IMR-90 (cell line): ENCODE measurements at regions not wholly inside any gene's neighbourhood (a gene's known extent, or its start where the extent isn't known, plus 50 kb on each side); places are given as distances from the start of the nearest gene placed in this dataset.
A peak's percentile ranks its signal among the peaks of the same experiment; 100 is the strongest.

Experiments
- ATAC-seq: fragments of 200-7000 bp; cut with Tn5 transposase; 2 replicates; pipeline ENCODE4 v1.9.1; 2020; ENCODE audit warnings: low read depth, mild to moderate bottlenecking, moderate library complexity
- BruUV-seq: library from RNA; stranded (reverse); fragments of 400-500 nt; replicated peaks from 2 replicates; lab custom pipeline; 2021; lab: Mats Ljungman, UMichigan
- CTCF ChIA-PET: fragments of 300-600 bp; formaldehyde crosslinking; extraction: SDS; loops from one replicate; lab custom pipeline; 2021; ENCODE audit warnings: antibody characterized with exemption; lab: Yijun Ruan, JAX
- POLR2A ChIA-PET: fragments of 300-600 bp; sonication (Branson Sonifier 250); formaldehyde crosslinking; loops from one replicate; lab custom pipeline; 2022; ENCODE audit warnings: antibody characterized with exemption; ENCODE audit not compliant: unreplicated experiment; lab: Charles Lee
- DNase-seq: peaks from one replicate; pipeline ENCODE4 v3.0.0; 2013
- H2AFZ ChIP-seq: replicated peaks from 2 replicates; pipeline ENCODE3; 2013; ENCODE audit warnings: low read length, mild to moderate bottlenecking; ENCODE audit not compliant: poor library complexity
- H2AK5ac ChIP-seq: 2 replicates; pipeline ENCODE4 v1.6.1; 2013; ENCODE audit warnings: low read depth, low read length, inconsistent platforms
- H2AK9ac ChIP-seq: replicated peaks from 2 replicates; pipeline ENCODE3; 2013; ENCODE audit warnings: mild to moderate bottlenecking, low read depth, low read length, moderate library complexity; ENCODE audit not compliant: poor library complexity
- H2BK120ac ChIP-seq: 2 replicates; pipeline ENCODE4 v1.6.1; 2013; ENCODE audit warnings: low read depth, low read length, inconsistent platforms
- H2BK15ac ChIP-seq: 3 replicates; pipeline ENCODE4 v1.6.1; 2013; ENCODE audit warnings: low read depth, low read length, inconsistent platforms
- H2BK20ac ChIP-seq: 2 replicates; pipeline ENCODE4 v1.6.1; 2013; ENCODE audit warnings: low read depth, mild to moderate bottlenecking, inconsistent platforms, low read length, moderate library complexity
- H2BK5ac ChIP-seq: 2 replicates; pipeline ENCODE4 v1.6.1; 2013; ENCODE audit warnings: mild to moderate bottlenecking, low read depth, low read length, inconsistent platforms; ENCODE audit not compliant: poor library complexity, severe bottlenecking
- H3K14ac ChIP-seq: replicated peaks from 2 replicates; pipeline ENCODE4 v1.6.1; 2013; ENCODE audit warnings: low read depth, low read length, inconsistent platforms
- H3K18ac ChIP-seq: 2 replicates; pipeline ENCODE4 v1.6.1; 2013; ENCODE audit warnings: low read depth, low read length, control low read depth
- H3K23ac ChIP-seq: 2 replicates; pipeline ENCODE4 v1.6.1; 2013; ENCODE audit warnings: low read depth, low read length, inconsistent platforms
- H3K27ac ChIP-seq: 2 replicates; pipeline ENCODE4 v1.5.1; 2013; ENCODE audit warnings: mild to moderate bottlenecking, control low read depth, low read length; ENCODE audit not compliant: insufficient read depth
- H3K27me3 ChIP-seq: 2 replicates; pipeline ENCODE4 v1.6.1; 2013; ENCODE audit warnings: low read length; ENCODE audit not compliant: control insufficient read depth, insufficient read depth
- H3K36me3 ChIP-seq: 2 replicates; pipeline ENCODE4 v1.6.1; 2013; ENCODE audit warnings: low read length, mixed read lengths; ENCODE audit not compliant: control insufficient read depth, insufficient read depth
- H3K4ac ChIP-seq: 2 replicates; pipeline ENCODE4 v1.6.1; 2013; ENCODE audit warnings: low read depth, low read length, inconsistent platforms
- H3K4me1 ChIP-seq: 2 replicates; pipeline ENCODE4 v1.6.1; 2013; ENCODE audit warnings: low read length, mixed read lengths; ENCODE audit not compliant: control insufficient read depth, insufficient read depth
- H3K4me2 ChIP-seq: 2 replicates; pipeline ENCODE4 v1.6.1; 2013; ENCODE audit warnings: low read depth, mild to moderate bottlenecking, control low read depth, low read length, moderate library complexity
- H3K4me3 ChIP-seq: 2 replicates; pipeline ENCODE4 v1.5.1; 2013; ENCODE audit warnings: low read depth, mild to moderate bottlenecking, control low read depth, low read length, moderate library complexity; ENCODE audit not compliant: insufficient read depth
- H3K56ac ChIP-seq: 2 replicates; pipeline ENCODE4 v1.6.1; 2013; ENCODE audit warnings: low read length, inconsistent platforms; ENCODE audit not compliant: insufficient read depth; ENCODE audit errors: extremely low read depth
- H3K79me1 ChIP-seq, 2 experiments: 2 replicates each; pipeline ENCODE4 v1.6.1; 2013; ENCODE audit warnings: low read length in 2 of 2, inconsistent platforms in 1 of 2, low read depth in 1 of 2
- H3K9ac ChIP-seq: 2 replicates; pipeline ENCODE4 v1.6.1; 2013; ENCODE audit warnings: low read depth, low read length, control low read depth
- H3K9me1 ChIP-seq: 2 replicates; pipeline ENCODE4 v1.6.1; 2013; ENCODE audit warnings: low read length, inconsistent platforms; ENCODE audit not compliant: insufficient read depth
- H3K9me3 ChIP-seq: 2 replicates; pipeline ENCODE4 v1.6.1; 2013; ENCODE audit warnings: low read length; ENCODE audit not compliant: control insufficient read depth, insufficient read depth
- H4K20me1 ChIP-seq: 2 replicates; pipeline ENCODE4 v1.6.1; 2013; ENCODE audit warnings: low read length, inconsistent platforms; ENCODE audit not compliant: insufficient read depth
- H4K5ac ChIP-seq: 2 replicates; pipeline ENCODE4 v1.6.1; 2013; ENCODE audit warnings: mild to moderate bottlenecking, low read depth, low read length, control low read depth
- H4K8ac ChIP-seq, 2 experiments: 2 replicates each; pipeline ENCODE4 v1.6.1; 2013; ENCODE audit warnings: low read depth in 2 of 2, low read length in 2 of 2, control low read depth in 1 of 2, inconsistent platforms in 1 of 2
- H4K91ac ChIP-seq: 2 replicates; pipeline ENCODE4 v1.6.1; 2013; ENCODE audit warnings: low read depth, low read length, inconsistent platforms; ENCODE audit not compliant: insufficient read depth
- BHLHE40 ChIP-seq: fragments of 150-350 bp; IDR thresholded peaks from 2 replicates; pipeline ENCODE4 v1.6.1; 2016; ENCODE audit warnings: mild to moderate bottlenecking, low read depth, low read length
- MXI1 ChIP-seq: IDR thresholded peaks from 2 replicates; pipeline ENCODE4 v1.6.1; 2012; ENCODE audit warnings: low read depth, mild to moderate bottlenecking, low read length, moderate library complexity, borderline replicate concordance
- WGBS, 2 experiments: methylation state at CpG; one replicate each; pipeline versions ENCODE4 v1.1.5 to v1.1.7; 2013; ENCODE audit warnings: missing lambda C conversion rate in 2 of 2; ENCODE audit not compliant: insufficient read length in 1 of 2; ENCODE audit errors: extremely low coverage in 2 of 2; 5-methylcytosine and 5-hydroxymethylcytosine counted together
- dilution Hi-C: fragments of 300-500 bp; cut with HindIII; formaldehyde crosslinking; loops from one replicate; pipeline ENCODE4 v1.14.3; 2018; ENCODE audit warnings: low sequenced_read_pairs; ENCODE audit not compliant: unreplicated experiment
- in situ Hi-C: fragments of 300-500 bp; cut with MboI; formaldehyde crosslinking; loops from 3 replicates; pipeline ENCODE4 v1.14.3; 2019; ENCODE audit warnings: low sequenced_read_pairs, inconsistent platforms, mixed read lengths
- intact Hi-C: fragments of 100-400 bp; cut with micrococcal nuclease; formaldehyde crosslinking; loops from 2 replicates; pipeline ENCODE4 v1.10.0; 2022

- H3K27me3 ChIP-seq: no peaks in the 10 kb centered on the region
- H3K4me3 ChIP-seq: no peak overlapping the region
- H2BK5ac ChIP-seq: no peak overlapping the region
- no peaks in the 10 kb centered on the region for H4K20me1 ChIP-seq
- WGBS, 2 experiments: no CpG with 5 or more reads among the region's 3 CpGs
- TF ChIP-seq MXI1 (no peak), BHLHE40 (no peak)
- dilution Hi-C loops (no loop called here), in situ Hi-C loops (no loop called here), intact Hi-C loops (no loop called here)
- peaks cover 13% of the 10 kb centered on the region; the same call in 1 of the 2 replicates for H3K4me1 ChIP-seq
- H3K27ac ChIP-seq: no peak overlapping the region
- no peak overlapping the region for H3K14ac ChIP-seq
- POLR2A ChIA-PET: no interaction called here
- no peak overlapping the region for H3K18ac ChIP-seq
- no peaks in the 10 kb centered on the region for H3K9me3 ChIP-seq
- CTCF ChIA-PET: interaction anchor here (0.6 to 0.9 kb wide), 2 partner anchors 124 to 1063 kb away, joined by 3 to 4 read pairs; no protein-coding TSS in a partner anchor
- H3K23ac ChIP-seq: no peak overlapping the region
- no peak overlapping the region for H2AFZ ChIP-seq
- peaks cover 7% of the 10 kb centered on the region; the same call in 1 of the 2 replicates for H3K9me1 ChIP-seq
- 0 out of 3 replicates have a peak overlapping the region, but pooled peaks have one; percentile 36 for H2BK15ac ChIP-seq
- H2AK5ac ChIP-seq: no peak overlapping the region
- DNase-seq (no peak), ATAC-seq (no peak)
- H3K4me2 ChIP-seq: no peak overlapping the region
- peak overlapping the region; percentile 53; the same call in 1 of the 2 replicates for H2BK20ac ChIP-seq
- H3K79me1 ChIP-seq: no peaks in the 10 kb centered on the region
- no peaks in the 10 kb centered on the region for H3K36me3 ChIP-seq
- H3K56ac ChIP-seq: no peak overlapping the region
- H2AK9ac ChIP-seq: no peak overlapping the region
- H4K8ac ChIP-seq: 0 out of 4 replicates have a peak overlapping the region, but pooled peaks of 1 of the 2 experiments have one; percentile 73
- H3K9ac ChIP-seq: no peak overlapping the region
- peak overlapping the region; percentile 33; the same call in 1 of the 2 replicates for H3K4ac ChIP-seq
- no TSS peak for BruUV-seq
- H4K91ac ChIP-seq: no peak overlapping the region
- no peak overlapping the region; the same call in 1 of the 2 replicates for H4K5ac ChIP-seq
- H2BK120ac ChIP-seq: peak overlapping the region; percentile 63; the same call in 1 of the 2 replicates
Observed at GRCh38 chr2:215553946-215554345, 118.1 kb upstream of the FN1 start.
